CD4-positive, alpha-beta T cell (primary cell): ENCODE measurements at regions not wholly inside any gene's neighbourhood (a gene's known extent, or its start where the extent isn't known, plus 50 kb on each side); places are given as distances from the start of the nearest gene placed in this dataset.

Experiments
- ATAC-seq: fragments of 200-7000 bp; cut with Tn5 transposase; one replicate; pipeline ENCODE4 v1.10.0; 2022; ENCODE audit warnings: mild to moderate bottlenecking; ENCODE audit not compliant: poor library complexity
- CTCF ChIA-PET: fragments of 350-600 bp; sonication (Branson Sonifier 250); formaldehyde crosslinking; loops from one replicate; lab custom pipeline; 2021; ENCODE audit warnings: antibody characterized with exemption, inconsistent platforms; lab: Charles Lee
- POLR2A ChIA-PET: fragments of 350-600 bp; sonication (Branson Sonifier 250); formaldehyde crosslinking; loops from one replicate; lab custom pipeline; 2021; ENCODE audit warnings: antibody characterized with exemption, inconsistent platforms; lab: Charles Lee
- DNase-seq, 14 experiments: peaks; one replicate each; pipeline ENCODE4 v3.0.0-alpha.2; 2013 to 2020; ENCODE audit warnings: mixed read lengths in 2 of 14
- H3K27ac ChIP-seq, 2 donors: one replicate each; pipeline versions ENCODE4 v1.5.1 to v1.7.0; 2013; ENCODE audit warnings: low read length in 2 of 2, low read depth in 1 of 2, mild to moderate bottlenecking in 1 of 2
- H3K27me3 ChIP-seq, 2 experiments: 1 replicate in 1 of 2; 2 replicates in 1 of 2; pipeline versions ENCODE4 v1.6.1 to v1.7.0; 2013; ENCODE audit warnings: low read length in 2 of 2, control low read depth in 1 of 2, mild to moderate bottlenecking in 1 of 2, moderate library complexity in 1 of 2; ENCODE audit not compliant: insufficient read depth in 2 of 2, control insufficient read depth in 1 of 2
- H3K36me3 ChIP-seq: one replicate; pipeline ENCODE4 v1.6.1; 2013; ENCODE audit warnings: low read length, control low read depth; ENCODE audit not compliant: insufficient read depth
- H3K4me1 ChIP-seq: one replicate; pipeline ENCODE4 v1.6.1; 2013; ENCODE audit warnings: low read length, control low read depth; ENCODE audit not compliant: insufficient read depth
- H3K4me3 ChIP-seq: one replicate; pipeline ENCODE4 v1.5.1; 2013; ENCODE audit warnings: mild to moderate bottlenecking, low read length, moderate library complexity
- H3K9me3 ChIP-seq, 2 experiments: 1 replicate in 1 of 2; 2 replicates in 1 of 2; pipeline versions ENCODE4 v1.6.1 to v1.7.0; 2013; ENCODE audit warnings: low read length in 2 of 2, mild to moderate bottlenecking in 2 of 2, control low read depth in 1 of 2, moderate library complexity in 1 of 2; ENCODE audit not compliant: control insufficient read depth in 1 of 2, insufficient read depth in 1 of 2
- H3K27ac Mint-ChIP-seq: one replicate; pipeline ENCODE4 v1.8.0; 2020; ENCODE audit warnings: mixed read lengths
- H3K27me3 Mint-ChIP-seq: one replicate; pipeline ENCODE4 v1.8.0; 2021; ENCODE audit warnings: mixed read lengths
- H3K36me3 Mint-ChIP-seq: one replicate; pipeline ENCODE4 v1.8.0; 2021; ENCODE audit warnings: low read depth, mixed read lengths
- H3K4me1 Mint-ChIP-seq: one replicate; pipeline ENCODE4 v1.8.0; 2021; ENCODE audit warnings: low read depth, mixed read lengths
- H3K4me3 Mint-ChIP-seq: one replicate; pipeline ENCODE4 v1.8.0; 2020; ENCODE audit warnings: mild to moderate bottlenecking, mixed read lengths
- H3K9me3 Mint-ChIP-seq: one replicate; pipeline ENCODE4 v1.8.0; 2020; ENCODE audit warnings: mixed read lengths
- intact Hi-C, 2 experiments: fragments of 100-400 bp; cut with DNase I in 1 of 2; cut with micrococcal nuclease in 1 of 2; formaldehyde crosslinking; loops; one replicate each; pipeline versions ENCODE4 v1.15.1 to v1.9.0; 2023 to 2025; cut with DNase I, micrococcal nuclease
- TF ChIP-seq, protein P1 (sequence below): fragments of 200-600 bp; IDR thresholded peaks from one replicate; pipeline ENCODE4 v1.8.0; 2022; ENCODE audit warnings: antibody characterized with exemption, mild to moderate bottlenecking

DNA sequence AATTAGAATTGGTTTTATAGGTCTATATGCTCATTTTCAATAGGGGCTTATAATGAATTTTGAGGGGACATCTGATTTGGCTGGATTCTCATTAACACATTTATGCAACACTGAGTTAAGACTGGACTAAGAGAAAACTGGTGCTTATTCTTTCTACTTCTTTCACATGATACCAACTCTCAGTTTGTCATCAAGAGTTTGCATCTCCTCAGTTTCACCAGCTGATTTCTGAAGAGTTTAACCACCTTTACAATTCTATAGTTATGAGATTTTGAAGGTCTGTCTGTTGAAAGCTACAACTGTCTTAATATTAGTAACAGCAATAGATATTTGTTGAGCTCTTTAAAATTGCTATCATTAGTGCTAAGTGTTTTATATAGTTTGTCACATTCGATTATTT lies 867.0 kb upstream of the SORCS1 start:
- no peaks in the 10 kb centered on the region for H3K4me1 ChIP-seq
- POLR2A ChIA-PET = no interaction called here
- DNase-seq = no peak
- no peak for ATAC-seq
- Mint-ChIP-seq H3K4me1 (no peaks in the 10 kb centered on the region), H3K27me3 (no peaks in the 10 kb centered on the region), H3K36me3 (no peaks in the 10 kb centered on the region), H3K9me3 (peaks cover 6% of the 10 kb centered on the region), H3K4me3 (no peak overlapping the region), H3K27ac (no peak overlapping the region)
- peaks cover 0 to 5% of the 10 kb centered on the region in 2 experiments for H3K9me3 ChIP-seq
- TF ChIP-seq, protein P1, sequence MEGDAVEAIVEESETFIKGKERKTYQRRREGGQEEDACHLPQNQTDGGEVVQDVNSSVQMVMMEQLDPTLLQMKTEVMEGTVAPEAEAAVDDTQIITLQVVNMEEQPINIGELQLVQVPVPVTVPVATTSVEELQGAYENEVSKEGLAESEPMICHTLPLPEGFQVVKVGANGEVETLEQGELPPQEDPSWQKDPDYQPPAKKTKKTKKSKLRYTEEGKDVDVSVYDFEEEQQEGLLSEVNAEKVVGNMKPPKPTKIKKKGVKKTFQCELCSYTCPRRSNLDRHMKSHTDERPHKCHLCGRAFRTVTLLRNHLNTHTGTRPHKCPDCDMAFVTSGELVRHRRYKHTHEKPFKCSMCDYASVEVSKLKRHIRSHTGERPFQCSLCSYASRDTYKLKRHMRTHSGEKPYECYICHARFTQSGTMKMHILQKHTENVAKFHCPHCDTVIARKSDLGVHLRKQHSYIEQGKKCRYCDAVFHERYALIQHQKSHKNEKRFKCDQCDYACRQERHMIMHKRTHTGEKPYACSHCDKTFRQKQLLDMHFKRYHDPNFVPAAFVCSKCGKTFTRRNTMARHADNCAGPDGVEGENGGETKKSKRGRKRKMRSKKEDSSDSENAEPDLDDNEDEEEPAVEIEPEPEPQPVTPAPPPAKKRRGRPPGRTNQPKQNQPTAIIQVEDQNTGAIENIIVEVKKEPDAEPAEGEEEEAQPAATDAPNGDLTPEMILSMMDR = no peak
- CTCF ChIA-PET = no interaction called here
- H3K27me3 ChIP-seq = no peaks in the 10 kb centered on the region
- intact Hi-C loops = no loop called here
- H3K27ac ChIP-seq = no peak overlapping the region
- H3K36me3 ChIP-seq = no peaks in the 10 kb centered on the region
- H3K4me3 ChIP-seq = no peak overlapping the region

DNA sequence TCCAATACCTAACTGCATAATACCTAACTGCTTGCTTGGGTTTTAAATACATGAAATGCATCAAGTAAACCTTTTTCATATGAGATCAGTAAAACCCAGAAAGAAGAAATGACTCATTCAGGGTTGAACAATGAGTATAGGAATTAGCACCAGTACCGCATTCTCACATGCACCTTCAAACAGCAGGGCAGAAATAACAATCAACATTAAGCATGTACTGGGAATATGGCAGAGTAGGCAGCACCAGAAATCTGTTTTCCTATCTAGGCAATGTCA lies 850.3 kb upstream of the SORCS1 start:
- H3K27me3 Mint-ChIP-seq = no peaks in the 10 kb centered on the region
- ChIA-PET POLR2A (no interaction called here), CTCF (no interaction called here)
- no peak overlapping the region for H3K27ac Mint-ChIP-seq
- peaks cover 7% of the 10 kb centered on the region for H3K9me3 Mint-ChIP-seq
- H3K4me3 ChIP-seq = no peak overlapping the region
- peaks cover 5 to 9% of the 10 kb centered on the region in 2 experiments for H3K9me3 ChIP-seq
- no peaks in the 10 kb centered on the region for H3K27me3 ChIP-seq
- H3K4me1 Mint-ChIP-seq = no peaks in the 10 kb centered on the region
- DNase-seq = no peak
- intact Hi-C loops = no loop called here
- no peak overlapping the region for H3K4me3 Mint-ChIP-seq
- H3K36me3 ChIP-seq = no peaks in the 10 kb centered on the region
- TF ChIP-seq, protein P1 = no peak
- no peak overlapping the region for H3K27ac ChIP-seq
- no peaks in the 10 kb centered on the region for H3K36me3 Mint-ChIP-seq
- ATAC-seq = no peak
- no peaks in the 10 kb centered on the region for H3K4me1 ChIP-seq

DNA sequence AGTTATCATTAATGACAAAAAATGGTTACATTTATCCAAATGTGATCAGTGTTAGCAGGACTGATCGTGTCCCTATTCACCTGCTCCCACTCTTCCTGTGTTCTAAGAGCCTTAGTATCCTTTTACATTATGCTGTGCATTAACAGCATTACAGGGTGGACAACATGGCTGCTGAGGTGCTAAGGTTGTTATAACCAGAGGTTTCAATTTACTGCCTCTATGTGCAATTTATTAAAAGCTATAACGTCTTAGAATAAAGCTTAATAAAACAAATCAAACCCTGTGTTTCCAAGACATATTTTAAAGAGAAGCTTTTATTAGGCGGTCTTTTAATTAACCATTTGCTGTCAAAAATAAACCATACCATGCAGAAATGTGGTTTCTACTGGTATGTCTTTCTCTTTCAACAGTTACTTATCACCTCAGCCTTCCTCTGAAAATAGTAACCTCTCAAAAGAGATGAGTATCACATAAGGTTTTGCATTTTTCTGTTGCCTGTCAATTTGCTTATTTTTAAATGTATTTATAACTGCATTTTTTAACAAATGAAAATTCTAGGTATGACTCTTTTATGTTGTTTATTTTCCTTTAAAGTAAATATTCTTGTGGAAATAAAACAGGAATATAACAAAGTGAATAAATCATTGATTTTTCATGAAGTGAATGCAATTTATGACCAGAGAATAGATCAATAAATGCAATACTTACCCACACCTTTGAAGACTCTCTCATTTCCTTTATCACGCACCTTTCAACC lies 849.8 kb upstream of the SORCS1 start:
- DNase-seq (no peak), ATAC-seq (no peak)
- Mint-ChIP-seq H3K27ac (no peak overlapping the region), H3K4me1 (no peaks in the 10 kb centered on the region), H3K9me3 (peaks cover 7% of the 10 kb centered on the region), H3K27me3 (no peaks in the 10 kb centered on the region), H3K4me3 (no peak overlapping the region), H3K36me3 (no peaks in the 10 kb centered on the region)
- Histone ChIP-seq H3K36me3 (no peaks in the 10 kb centered on the region), H3K27me3 (no peaks in the 10 kb centered on the region), H3K9me3 (peaks cover 4 to 5% of the 10 kb centered on the region in 2 experiments), H3K4me1 (no peaks in the 10 kb centered on the region), H3K27ac (no peak overlapping the region), H3K4me3 (no peak overlapping the region)
- POLR2A ChIA-PET = no interaction called here
- CTCF ChIA-PET = no interaction called here
- intact Hi-C loops = no loop called here
- TF ChIP-seq, protein P1 = no peak
